ENCODE measurements at regions not wholly inside any gene's neighbourhood (a gene's known extent, or its start where the extent isn't known, plus 50 kb on each side); places are given as distances from the start of the nearest gene placed in this dataset.

DNA sequence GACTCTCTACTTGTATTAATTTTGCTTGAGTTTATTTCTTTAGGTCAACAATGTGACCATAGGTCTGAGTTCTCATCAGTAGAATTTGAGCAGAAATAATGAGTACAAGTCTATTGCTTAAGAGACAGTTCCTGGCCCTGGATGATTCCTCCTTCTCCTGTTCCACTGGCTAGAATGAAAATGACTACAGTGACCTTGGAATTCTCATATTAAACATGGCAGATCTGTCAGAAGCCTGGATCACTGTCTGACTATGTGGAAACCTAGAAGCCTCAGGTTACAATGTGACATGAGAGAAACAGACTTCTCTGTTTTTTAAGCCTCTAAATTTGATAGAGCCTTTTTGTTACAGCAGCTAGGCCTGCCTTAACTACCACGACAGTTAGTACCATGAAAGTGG, 82.9 kb upstream of the MED14 start:
- TF ChIP-seq, protein P1, sequence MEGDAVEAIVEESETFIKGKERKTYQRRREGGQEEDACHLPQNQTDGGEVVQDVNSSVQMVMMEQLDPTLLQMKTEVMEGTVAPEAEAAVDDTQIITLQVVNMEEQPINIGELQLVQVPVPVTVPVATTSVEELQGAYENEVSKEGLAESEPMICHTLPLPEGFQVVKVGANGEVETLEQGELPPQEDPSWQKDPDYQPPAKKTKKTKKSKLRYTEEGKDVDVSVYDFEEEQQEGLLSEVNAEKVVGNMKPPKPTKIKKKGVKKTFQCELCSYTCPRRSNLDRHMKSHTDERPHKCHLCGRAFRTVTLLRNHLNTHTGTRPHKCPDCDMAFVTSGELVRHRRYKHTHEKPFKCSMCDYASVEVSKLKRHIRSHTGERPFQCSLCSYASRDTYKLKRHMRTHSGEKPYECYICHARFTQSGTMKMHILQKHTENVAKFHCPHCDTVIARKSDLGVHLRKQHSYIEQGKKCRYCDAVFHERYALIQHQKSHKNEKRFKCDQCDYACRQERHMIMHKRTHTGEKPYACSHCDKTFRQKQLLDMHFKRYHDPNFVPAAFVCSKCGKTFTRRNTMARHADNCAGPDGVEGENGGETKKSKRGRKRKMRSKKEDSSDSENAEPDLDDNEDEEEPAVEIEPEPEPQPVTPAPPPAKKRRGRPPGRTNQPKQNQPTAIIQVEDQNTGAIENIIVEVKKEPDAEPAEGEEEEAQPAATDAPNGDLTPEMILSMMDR (IDR thresholded peaks at IDR 0.05) = no peak
- TF ChIP-seq POLR2A (IDR thresholded peaks at IDR 0.05) = no peak

Data from thyroid gland (tissue), 4 donors.